ENCODE measurements at regions not wholly inside any gene's neighbourhood (a gene's known extent, or its start where the extent isn't known, plus 50 kb on each side); places are given as distances from the start of the nearest gene placed in this dataset.

DNA sequence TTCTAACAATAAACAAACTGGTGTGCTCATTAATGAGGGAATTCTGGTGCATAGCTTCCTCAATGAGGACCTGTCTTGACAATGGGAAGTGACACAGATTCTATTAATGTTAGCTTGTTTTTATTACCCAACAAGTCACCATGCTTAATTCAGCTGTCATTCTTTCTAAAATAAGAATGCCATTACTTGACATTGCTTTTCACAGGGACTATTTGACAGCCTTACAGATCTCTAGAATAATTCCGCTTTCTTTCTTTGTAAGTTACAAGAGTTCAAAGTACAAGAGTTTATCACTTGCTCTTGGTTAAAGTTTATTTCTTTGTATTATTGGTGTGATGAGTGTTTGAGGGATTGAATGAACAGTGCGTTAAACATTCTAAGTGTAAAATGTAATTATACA, 127.0 kb upstream of the COL5A2 start:
- no peak overlapping the region for H3K4me3 ChIP-seq
- DNase-seq (ENCODE audit: low spot score in 2 of 2), result no peak
- intact Hi-C loops (cut with DNase I; ENCODE audit: low total_unique reads), result no loop called here
- H3K4me1 ChIP-seq, result no peaks in the 10 kb centered on the region
- no peak overlapping the region for H3K27ac ChIP-seq
- no peaks in the 10 kb centered on the region for H3K36me3 ChIP-seq
- TF ChIP-seq POLR2A (IDR thresholded peaks at IDR 0.05) (no peak), POLR2AphosphoS5 (IDR thresholded peaks at IDR 0.05) (no peak)
- TF ChIP-seq, protein P1, sequence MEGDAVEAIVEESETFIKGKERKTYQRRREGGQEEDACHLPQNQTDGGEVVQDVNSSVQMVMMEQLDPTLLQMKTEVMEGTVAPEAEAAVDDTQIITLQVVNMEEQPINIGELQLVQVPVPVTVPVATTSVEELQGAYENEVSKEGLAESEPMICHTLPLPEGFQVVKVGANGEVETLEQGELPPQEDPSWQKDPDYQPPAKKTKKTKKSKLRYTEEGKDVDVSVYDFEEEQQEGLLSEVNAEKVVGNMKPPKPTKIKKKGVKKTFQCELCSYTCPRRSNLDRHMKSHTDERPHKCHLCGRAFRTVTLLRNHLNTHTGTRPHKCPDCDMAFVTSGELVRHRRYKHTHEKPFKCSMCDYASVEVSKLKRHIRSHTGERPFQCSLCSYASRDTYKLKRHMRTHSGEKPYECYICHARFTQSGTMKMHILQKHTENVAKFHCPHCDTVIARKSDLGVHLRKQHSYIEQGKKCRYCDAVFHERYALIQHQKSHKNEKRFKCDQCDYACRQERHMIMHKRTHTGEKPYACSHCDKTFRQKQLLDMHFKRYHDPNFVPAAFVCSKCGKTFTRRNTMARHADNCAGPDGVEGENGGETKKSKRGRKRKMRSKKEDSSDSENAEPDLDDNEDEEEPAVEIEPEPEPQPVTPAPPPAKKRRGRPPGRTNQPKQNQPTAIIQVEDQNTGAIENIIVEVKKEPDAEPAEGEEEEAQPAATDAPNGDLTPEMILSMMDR (IDR thresholded peaks at IDR 0.05), result no peak
- H3K9me3 ChIP-seq, result no peaks in the 10 kb centered on the region
- no peaks in the 10 kb centered on the region for H3K27me3 ChIP-seq

DNA sequence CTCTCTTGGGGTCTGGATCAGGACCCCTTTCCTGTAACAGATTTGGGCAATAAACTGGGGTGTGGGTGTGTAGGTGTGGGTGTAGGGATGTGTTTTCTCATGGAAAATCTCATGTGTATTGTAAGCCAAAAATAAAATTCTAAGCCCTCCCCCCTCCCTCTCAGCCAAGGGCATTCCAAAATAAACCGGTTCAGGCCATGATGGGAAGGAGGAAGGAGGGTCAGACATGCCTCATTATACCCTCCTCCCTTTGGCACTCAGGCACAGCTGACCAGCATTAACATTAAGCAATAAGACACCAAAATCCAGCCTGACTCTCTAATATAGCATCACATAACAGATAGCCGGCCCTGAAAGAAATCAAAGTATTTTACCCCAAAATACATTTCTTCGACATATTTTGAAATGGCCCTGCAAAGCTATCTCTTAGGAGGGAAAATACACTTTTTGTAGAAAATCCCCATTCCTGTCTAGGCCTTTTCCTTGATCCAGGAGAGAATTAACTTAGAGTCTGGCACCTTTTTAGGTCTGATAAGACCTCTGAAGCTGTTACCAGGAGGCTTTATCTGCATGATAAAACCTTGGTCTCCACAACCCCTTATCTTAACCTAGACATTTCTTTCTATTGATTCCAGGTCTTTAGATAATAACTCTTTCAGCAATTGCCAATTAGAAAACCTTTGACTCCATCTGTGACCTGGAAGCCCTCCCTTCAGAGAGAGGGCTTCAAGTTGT, 128.7 kb upstream of the COL5A2 start:
- H3K9me3 ChIP-seq, result no peaks in the 10 kb centered on the region
- TF ChIP-seq, protein P1 (IDR thresholded peaks at IDR 0.05), result no peak
- H3K4me1 ChIP-seq, result no peaks in the 10 kb centered on the region
- intact Hi-C loops (cut with DNase I; ENCODE audit: low total_unique reads), result no loop called here
- no peaks in the 10 kb centered on the region for H3K27me3 ChIP-seq
- no peak for DNase-seq (ENCODE audit: low spot score in 2 of 2)
- no peak overlapping the region for H3K4me3 ChIP-seq
- H3K27ac ChIP-seq, result no peak overlapping the region
- H3K36me3 ChIP-seq, result no peaks in the 10 kb centered on the region

DNA sequence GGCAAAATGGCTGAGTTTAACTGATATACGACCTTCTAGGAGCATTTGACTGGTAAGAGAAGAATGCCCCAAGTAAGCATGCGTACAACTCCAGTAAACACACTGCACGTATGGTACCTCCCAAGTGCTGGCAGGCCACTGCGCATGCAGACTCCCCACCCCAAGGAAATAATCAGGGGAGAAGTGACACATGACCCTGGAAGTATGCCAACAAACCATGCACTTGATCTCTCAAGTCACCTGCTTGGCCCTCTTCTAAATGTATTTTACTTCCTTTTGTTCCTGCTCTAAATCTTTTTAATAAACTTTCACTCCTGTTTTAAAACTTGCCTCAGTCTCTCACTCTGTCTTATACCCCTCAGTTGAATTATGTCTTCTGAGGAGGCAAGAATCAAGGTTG, 129.8 kb upstream of the COL5A2 start:
- Histone ChIP-seq H3K9me3 (no peaks in the 10 kb centered on the region), H3K4me3 (no peak overlapping the region), H3K36me3 (no peaks in the 10 kb centered on the region), H3K27ac (no peak overlapping the region), H3K4me1 (no peaks in the 10 kb centered on the region), H3K27me3 (no peaks in the 10 kb centered on the region)
- no peak for DNase-seq (ENCODE audit: low spot score in 2 of 2)
- intact Hi-C loops (cut with DNase I; ENCODE audit: low total_unique reads), result no loop called here
- TF ChIP-seq POLR2AphosphoS5 (IDR thresholded peaks at IDR 0.05), result no peak
- TF ChIP-seq POLR2A (IDR thresholded peaks at IDR 0.05), result no peak
- TF ChIP-seq, protein P1 (IDR thresholded peaks at IDR 0.05), result no peak

DNA sequence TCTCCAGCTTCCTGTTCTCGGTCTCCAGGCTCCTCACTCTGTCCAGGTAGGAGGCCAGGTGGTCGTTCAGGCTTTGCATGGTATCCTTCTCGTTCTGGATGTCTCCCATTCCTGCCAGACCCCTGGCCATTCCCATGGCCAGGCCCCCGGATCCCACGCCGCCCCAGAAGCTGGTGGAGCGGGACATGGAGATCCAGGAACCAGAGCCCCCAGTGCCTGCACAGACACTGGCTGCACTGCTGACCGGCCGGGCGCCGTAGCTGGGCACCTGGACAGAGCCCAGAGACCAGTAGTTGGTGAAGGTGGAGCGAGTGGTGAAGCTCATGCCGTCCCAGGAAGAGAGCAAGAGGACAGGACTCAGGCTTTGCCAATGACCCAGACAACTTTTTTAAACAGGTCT, 129.1 kb upstream of the WDR75 start:
- Histone ChIP-seq H3K4me1 (no peaks in the 10 kb centered on the region), H3K36me3 (no peaks in the 10 kb centered on the region), H3K27ac (no peak overlapping the region), H3K9me3 (no peaks in the 10 kb centered on the region), H3K27me3 (no peaks in the 10 kb centered on the region), H3K4me3 (no peak overlapping the region)
- DNase-seq (ENCODE audit: low spot score in 2 of 2), result no peak
- intact Hi-C loops (cut with DNase I; ENCODE audit: low total_unique reads), result no loop called here
- no peak for TF ChIP-seq POLR2AphosphoS5 (IDR thresholded peaks at IDR 0.05)
- TF ChIP-seq, protein P1 (IDR thresholded peaks at IDR 0.05), result no peak
- no peak for TF ChIP-seq POLR2A (IDR thresholded peaks at IDR 0.05)

DNA sequence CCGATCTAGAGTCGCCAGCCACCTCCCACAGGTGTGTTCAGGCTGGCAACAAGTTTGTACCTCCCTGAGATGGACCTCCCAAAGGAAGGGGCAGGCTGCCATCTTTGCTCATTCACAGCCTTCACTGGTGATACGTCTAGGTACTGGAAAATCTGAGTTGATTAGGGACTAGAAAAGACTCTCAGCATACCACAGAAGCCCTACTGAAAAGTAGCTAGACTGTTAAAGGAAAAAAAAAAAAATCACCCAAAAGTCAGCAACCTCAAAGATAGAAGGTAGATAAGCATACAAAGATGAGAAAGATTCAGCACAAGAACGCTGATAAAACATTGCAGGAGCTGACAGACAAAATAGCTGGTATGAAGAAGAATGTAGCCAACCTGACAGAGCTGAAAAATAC, 128.6 kb upstream of the WDR75 start:
- H3K27me3 ChIP-seq, result no peaks in the 10 kb centered on the region
- TF ChIP-seq POLR2A (IDR thresholded peaks at IDR 0.05) (no peak), POLR2AphosphoS5 (IDR thresholded peaks at IDR 0.05) (no peak)
- TF ChIP-seq, protein P1 (IDR thresholded peaks at IDR 0.05), result no peak
- no peaks in the 10 kb centered on the region for H3K4me1 ChIP-seq
- no peaks in the 10 kb centered on the region for H3K36me3 ChIP-seq
- no peak for DNase-seq (ENCODE audit: low spot score in 2 of 2)
- no peak overlapping the region for H3K27ac ChIP-seq
- no peaks in the 10 kb centered on the region for H3K9me3 ChIP-seq
- H3K4me3 ChIP-seq, result no peak overlapping the region
- intact Hi-C loops (cut with DNase I; ENCODE audit: low total_unique reads), result no loop called here

All from breast epithelium (tissue), 4 donors.